PFSK-1 (cell line): ENCODE measurements at regions not wholly inside any gene's neighbourhood (a gene's known extent, or its start where the extent isn't known, plus 50 kb on each side); places are given as distances from the start of the nearest gene placed in this dataset.

Experiments used
- FOXP2 ChIP-seq: optimal IDR thresholded peaks from 2 replicates; pipeline ENCODE3; 2011; ENCODE audit warnings: borderline replicate concordance, control low read depth, inconsistent platforms; ENCODE audit not compliant: insufficient read depth; ENCODE audit errors: extremely low read length, extremely low read depth
- POLR2AphosphoS5 ChIP-seq: IDR thresholded peaks from 2 replicates; pipeline ENCODE4 v1.6.1; 2012; ENCODE audit warnings: low read depth, mild to moderate bottlenecking, control low read depth, low read length, moderate library complexity
- REST ChIP-seq, 2 experiments: IDR thresholded peaks; 2 replicates each; pipeline versions ENCODE4 v1.6.1 to v1.8.0; 2011 to 2012; ENCODE audit warnings: low read depth in 2 of 2, low read length in 2 of 2, control low read depth in 1 of 2, inconsistent platforms in 1 of 2, mild to moderate bottlenecking in 1 of 2, moderate library complexity in 1 of 2; ENCODE audit not compliant: insufficient read depth in 1 of 2
- SIN3A ChIP-seq: IDR thresholded peaks from 2 replicates; pipeline ENCODE4 v1.6.1; 2012; ENCODE audit warnings: mild to moderate bottlenecking, low read length, moderate library complexity, borderline replicate concordance; ENCODE audit not compliant: insufficient read depth
- TAF1 ChIP-seq: IDR thresholded peaks from 2 replicates; pipeline ENCODE4 v1.6.1; 2012; ENCODE audit warnings: low read length, control low read depth, borderline replicate concordance; ENCODE audit not compliant: insufficient read depth

GRCh38 chr2:217186668-217187159, 326.9 kb upstream of the TNP1 start:
- TF ChIP-seq SIN3A, result no peak
- no peak for TF ChIP-seq POLR2AphosphoS5
- TF ChIP-seq REST (IDR thresholded peaks at IDR 0.05; ENCODE audit: insufficient read depth in 1 of 2, low read depth in 2 of 2, low read length in 2 of 2), result no peak
- no peak for TF ChIP-seq TAF1
- TF ChIP-seq FOXP2, result no peak

GRCh38 chr2:217186152-217186551, 326.3 kb upstream of the TNP1 start:
- TF ChIP-seq TAF1, result no peak
- no peak for TF ChIP-seq REST (IDR thresholded peaks at IDR 0.05; ENCODE audit: insufficient read depth in 1 of 2, low read depth in 2 of 2, low read length in 2 of 2)
- no peak for TF ChIP-seq SIN3A
- no peak for TF ChIP-seq FOXP2
- no peak for TF ChIP-seq POLR2AphosphoS5

GRCh38 chr2:217185265-217185995, 325.6 kb upstream of the TNP1 start:
- no peak for TF ChIP-seq REST (IDR thresholded peaks at IDR 0.05; ENCODE audit: insufficient read depth in 1 of 2, low read depth in 2 of 2, low read length in 2 of 2)
- TF ChIP-seq POLR2AphosphoS5, result no peak
- TF ChIP-seq SIN3A, result no peak
- TF ChIP-seq TAF1, result no peak
- no peak for TF ChIP-seq FOXP2

GRCh38 chr2:217184242-217184641, 324.4 kb upstream of the TNP1 start:
- TF ChIP-seq SIN3A (no peak), TAF1 (no peak), REST (IDR thresholded peaks at IDR 0.05; ENCODE audit: insufficient read depth in 1 of 2, low read depth in 2 of 2, low read length in 2 of 2) (no peak), POLR2AphosphoS5 (no peak), FOXP2 (no peak)
